Skin of body (tissue), 1 donor: ENCODE measurements at regions not wholly inside any gene's neighbourhood (a gene's known extent, or its start where the extent isn't known, plus 50 kb on each side); places are given as distances from the start of the nearest gene placed in this dataset.
A peak's percentile ranks its signal among the peaks of the same experiment; 100 is the strongest.

Source experiments
- DNase-seq: peaks from one replicate; lab custom pipeline; 2025; lab: John Stamatoyannopoulos, UW

DNA sequence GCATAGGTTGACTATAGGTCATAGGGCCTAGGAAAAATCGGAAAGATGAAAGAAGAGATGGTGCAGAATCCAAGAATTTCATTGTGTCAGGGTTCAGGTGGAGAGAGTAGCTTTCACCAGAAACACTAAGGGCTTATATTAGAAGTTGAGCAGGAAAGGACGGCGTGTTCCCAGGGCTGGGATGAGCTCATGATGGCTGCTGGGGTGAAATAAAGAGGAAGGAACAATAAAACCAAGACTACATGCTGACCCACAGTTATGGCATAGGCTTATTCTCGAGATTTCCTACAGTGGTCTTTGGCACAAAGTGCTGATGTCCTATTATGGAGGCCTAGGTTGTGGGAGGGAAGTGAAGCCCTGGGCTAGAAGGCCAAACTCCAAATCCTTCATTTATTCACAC, 195.8 kb downstream of the PTEN start:
- DNase-seq: no peak

DNA sequence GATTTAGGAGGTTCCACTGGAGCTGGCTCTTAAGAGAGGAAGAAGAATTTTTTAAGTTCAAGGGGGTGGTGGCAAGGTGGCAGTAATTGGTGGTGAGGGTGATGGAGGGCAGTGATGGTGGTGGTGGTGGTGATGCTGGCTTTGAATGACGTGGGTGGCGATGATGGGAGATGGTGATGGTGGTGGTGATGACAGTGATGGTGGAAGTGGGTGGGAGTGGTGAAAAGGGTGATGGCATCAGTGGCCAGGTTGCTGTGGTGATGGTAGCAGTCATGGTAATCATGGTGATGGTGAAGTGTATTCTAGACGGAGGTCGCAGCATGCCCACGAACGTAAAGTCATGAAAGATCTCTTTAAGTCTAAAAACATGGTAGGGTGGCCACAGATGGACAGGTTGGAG, 197.3 kb downstream of the PTEN start:
- no peak for DNase-seq

DNA sequence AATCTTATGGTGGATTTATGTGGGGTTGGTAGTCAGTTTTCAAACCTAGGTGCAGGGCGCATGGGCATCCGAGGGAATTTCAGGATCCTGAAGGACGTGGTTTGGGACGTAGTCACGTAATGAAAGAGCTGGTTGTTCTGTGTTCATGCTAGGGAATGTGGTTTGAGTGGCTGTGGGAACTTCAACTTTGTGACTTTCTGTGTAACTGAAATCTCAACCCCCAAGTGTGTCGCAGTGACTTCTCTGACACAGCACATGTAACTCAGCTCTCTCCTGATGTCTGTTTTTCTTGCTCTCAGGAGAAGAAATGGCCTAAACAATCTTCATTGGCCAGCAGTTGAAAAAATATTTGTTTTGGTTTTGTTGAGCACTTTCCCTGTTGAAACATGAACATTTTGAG, 199.0 kb downstream of the PTEN start:
- no peak for DNase-seq

DNA sequence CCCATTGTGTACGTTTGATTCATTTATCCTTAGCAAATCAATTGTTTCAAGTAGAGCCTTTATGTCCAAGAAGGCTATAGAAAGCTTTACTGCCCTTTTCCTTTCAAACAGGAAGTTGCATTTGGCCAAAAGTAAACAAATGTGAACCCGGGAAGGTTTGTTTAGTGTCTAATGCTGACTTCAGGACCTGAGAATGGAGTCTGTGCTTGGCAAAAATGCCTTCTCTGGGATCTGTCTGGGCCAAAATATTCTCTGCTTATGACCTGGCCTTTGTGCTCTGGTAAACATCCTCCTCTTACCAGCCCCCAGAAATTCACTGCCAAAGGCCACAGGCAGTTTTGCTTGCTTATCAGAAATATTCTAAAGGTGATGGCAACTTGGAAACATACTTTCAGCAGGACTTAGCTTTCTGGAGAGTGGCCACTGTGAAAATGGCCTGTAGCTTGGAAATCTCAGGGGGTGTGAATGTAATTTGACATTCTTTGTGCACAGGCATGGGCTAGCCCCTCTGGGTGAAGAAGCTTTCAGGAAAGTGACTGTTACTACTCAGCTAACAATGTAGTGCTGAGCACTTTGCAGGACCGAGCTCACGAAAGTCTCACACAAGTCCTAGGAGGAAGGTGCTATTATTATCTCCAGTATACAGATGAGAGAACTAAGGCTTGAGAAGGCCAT, 199.5 kb downstream of the PTEN start:
- no peak for DNase-seq

DNA sequence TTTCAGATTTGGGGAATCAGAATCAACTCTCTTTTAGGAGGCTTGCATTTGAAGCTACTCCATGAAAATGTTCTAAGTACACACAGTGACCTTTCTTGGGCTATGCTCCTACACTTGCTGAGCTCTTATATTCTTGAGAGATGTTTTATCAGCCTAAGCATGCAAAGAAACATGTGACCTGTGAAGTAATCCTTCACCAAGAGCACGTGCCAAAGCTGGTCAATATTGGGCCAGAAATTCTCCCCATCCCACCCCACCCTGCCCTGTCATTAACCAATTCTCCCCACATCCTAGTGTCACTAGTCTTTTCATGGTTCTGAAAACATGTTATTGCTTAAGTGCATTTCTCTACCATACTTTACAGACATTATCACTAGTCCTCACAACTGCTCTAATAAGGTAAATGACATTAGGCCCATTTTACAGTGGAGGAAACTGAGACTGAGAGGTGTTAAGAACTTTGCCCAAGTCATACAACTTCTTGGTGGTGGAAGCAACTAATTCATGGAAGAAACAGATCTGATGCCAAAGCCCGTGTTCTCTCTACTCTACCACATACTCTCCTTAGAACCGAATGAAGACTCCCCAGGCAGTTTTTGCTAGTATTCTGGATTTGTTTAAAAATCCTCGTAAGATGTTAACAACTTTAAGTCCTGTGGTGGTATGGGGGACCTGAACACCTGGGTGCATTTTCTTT, 200.6 kb downstream of the PTEN start:
- DNase-seq: no peak

DNA sequence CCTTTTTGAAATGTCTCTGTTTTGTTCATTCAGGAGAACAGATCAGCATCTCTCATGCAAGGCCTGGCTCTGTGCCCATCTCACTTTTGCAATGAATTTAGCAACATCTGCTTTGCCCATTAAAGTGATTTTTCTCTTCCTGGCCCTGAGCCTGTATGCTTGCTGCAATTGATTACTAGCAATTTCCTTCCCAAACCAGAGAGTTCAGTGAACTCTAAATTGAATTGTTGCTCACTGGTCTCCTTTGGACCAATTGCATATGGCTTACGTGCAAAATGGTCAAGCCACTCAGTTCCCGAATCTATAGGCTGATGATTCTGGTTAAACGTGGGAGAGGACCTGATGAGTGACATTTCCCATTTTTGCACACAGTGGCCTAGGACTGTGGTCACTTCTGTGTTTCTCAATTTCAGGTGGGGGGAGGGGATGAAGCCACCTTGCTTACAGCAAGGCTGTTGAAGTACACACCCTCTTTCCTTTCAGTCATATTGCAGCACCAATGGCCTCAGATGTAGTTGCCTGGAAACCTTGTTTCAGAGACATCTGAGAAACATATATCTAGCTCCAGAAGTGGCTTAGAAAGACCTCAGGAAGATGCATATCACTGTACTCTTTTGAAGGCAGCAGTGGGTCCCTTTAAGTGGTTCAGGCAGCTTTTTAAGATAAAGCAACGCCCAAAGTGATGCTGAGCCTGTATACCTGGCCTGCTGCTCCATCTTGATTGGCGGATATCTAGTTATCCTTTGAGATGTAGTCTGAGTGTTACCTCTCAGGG, 201.4 kb downstream of the PTEN start:
- DNase-seq: peak; percentile 73

DNA sequence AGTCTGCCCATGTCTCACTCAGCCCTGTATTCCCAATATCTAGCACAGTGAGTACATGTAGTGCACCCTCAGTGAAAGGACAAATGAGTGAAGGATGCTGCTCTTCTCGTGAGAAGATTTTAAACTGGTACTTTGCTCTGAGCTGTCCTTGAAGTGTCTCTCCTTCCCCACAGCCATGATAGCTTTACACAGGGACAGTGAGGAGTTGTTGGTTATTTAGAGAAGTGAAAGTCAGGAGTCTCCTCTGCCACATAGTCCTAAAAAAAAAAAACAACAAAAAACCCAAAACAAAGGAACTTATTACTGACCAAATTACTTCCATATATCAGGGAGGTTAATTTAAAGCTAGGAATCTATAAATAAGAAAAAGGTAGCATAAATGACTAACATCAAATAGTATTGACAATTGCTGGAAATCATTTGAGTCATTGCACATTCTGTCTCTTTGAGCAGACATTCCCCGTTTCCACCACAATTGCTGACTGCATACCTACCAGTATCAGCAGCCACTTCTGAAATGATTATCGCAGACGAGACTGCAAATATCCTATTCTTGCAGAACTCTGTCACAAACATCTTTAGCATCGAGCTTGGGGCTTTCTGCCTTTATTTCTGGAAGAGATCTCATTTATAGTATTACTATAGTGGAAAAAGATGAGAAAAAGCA, 202.1 kb downstream of the PTEN start:
- no peak for DNase-seq

DNA sequence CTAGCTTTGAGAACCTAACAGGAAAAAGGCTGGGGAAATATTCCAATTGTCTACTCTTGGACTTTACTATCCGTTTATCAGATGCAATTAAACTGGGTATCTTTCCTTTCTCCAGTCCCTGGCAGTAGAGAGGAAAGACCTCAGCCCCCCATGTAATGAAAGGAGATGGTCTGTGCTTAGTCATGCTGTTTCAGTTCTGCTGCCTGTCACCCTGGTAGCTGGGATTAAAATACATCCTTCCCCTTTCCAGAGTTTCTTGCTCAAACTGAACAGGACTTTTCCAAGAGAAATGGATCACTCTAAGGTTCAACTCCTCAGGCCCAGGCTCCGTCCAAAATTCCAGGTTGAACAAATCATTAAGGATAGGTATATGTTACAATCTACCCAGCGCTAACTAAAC, 202.9 kb downstream of the PTEN start:
- DNase-seq: no peak

DNA sequence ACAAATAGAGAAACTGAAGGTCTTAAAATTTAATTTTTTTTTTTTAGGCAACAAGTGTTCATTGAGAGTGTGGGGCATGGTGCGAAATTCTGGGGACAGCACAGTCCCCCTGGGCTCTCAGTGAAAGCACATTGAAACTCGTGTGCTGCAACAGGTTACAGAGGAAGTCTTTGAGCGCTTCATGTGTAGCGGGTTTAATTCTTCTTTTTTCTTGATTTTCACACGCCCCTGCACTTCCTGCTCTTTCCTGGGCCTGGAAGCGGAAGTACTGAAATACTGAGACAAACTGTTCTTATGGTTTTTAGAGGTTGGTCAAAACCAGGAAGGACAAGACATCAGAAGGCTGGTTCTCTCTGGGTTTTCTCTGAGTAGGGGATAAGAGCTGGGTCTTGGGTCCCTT, 203.5 kb downstream of the PTEN start:
- DNase-seq: no peak

DNA sequence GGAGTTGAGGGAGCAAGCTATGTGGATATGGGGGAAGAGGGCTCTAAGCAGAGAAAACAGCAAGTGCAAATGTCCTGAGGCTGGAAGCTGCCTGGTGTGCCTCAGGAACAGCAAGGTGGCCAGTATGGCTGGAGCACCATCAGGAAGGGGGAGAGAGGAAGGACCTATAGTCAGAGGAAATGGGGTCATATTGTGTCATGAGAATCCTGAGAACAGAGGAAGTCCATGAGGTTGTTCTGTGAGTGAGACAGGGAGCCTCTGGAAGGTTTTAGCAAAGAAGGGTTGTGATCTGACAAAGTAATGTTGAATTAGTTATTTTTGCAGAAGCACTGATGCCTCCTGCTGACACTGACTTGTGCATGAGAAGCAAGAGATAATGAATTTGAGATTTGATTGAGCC, 204.3 kb downstream of the PTEN start:
- no peak for DNase-seq

DNA sequence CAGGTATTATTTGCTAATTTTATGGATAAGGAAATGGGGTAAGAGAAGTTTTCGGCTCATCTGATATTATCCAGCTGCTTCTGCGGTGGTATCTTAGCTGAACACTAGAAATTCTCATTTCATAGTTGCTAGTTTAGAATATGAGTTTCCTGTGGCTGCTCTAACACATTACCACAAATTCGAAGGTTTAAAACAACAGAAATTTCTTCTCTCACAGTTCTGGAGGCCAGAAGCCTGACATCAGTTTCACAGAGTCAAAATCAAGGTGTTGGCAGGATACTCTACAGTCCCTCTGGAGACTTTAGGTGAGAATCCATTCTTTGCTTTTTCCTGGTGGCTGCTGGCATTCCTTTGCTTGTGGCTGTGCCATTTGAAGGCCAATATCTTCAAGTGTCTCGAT, 205.9 kb downstream of the PTEN start:
- no peak for DNase-seq

DNA sequence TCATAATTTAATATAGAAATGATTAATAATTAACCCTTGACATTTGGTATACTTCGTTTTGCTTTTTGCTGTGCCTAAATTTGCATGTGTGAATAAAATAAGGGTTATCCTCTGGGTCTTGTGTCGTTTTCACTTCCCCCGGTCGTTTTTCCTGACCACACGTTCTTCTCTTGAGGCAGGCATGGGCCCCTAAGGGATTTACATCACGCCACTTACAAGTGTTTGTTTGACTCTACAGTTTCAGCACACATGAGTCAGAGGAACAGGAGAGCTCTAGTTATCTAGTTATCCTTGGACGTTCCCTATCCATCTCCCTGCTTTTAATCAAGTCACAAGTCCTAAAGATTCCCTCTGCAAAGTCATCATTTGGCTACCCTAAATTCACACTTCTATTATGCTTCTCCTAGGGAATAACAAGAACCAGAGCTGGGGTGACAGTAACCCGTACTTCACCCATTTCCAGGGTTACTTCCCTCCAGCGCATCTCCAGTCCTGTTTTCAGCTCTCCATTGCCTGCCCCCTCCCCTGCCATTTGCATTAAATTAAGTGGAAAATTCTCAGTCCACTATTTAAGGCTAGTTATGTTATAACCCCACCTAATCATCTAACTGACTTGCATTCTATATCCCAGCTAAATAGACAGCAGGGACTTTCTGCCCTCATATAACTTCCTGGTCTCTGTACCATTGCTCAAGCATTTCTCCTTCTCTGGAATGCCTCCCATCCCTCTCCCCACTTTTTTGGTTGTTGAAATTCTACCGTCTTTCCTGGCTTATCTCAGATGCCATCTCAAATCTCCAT, 206.9 kb downstream of the PTEN start:
- DNase-seq: no peak

DNA sequence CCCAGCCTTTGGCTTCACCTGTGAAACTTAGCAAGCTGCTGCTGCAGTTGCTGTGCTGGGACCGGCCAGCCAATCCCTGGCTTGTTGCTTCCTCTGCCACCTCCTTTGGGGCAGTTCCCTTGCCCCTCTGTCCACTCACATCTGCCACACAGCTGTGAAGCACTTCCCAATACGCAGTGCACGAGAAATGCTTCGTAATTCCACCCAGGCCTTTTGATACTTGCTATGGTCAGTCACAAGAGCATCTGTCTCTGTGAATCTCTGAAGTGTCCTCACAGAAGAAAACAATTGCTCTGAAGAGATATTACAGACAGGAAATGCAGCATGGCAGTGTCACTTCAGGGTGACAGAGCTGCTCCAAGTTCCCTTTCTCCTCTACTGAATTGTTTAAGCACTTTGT, 208.5 kb downstream of the PTEN start:
- no peak for DNase-seq

DNA sequence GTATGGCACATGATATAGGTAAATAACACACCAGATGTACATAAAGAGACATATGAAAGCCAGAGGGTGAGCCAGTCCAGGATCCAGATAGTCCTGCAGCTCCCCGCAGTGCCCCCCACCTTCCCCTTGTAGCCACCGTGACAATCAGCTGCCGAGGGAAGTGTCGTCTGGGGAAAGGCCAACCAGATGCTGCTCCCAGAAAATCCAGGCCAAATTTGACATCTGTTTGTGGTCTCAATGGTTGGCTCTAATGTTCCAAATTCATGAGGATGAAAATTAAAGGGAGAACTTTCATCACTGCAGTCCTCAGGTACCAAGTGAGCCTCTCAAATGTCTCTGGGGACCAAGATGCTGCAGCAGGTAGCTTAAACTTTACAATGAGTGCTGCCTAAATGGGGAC, 210.3 kb downstream of the PTEN start:
- DNase-seq: peak; percentile 24

DNA sequence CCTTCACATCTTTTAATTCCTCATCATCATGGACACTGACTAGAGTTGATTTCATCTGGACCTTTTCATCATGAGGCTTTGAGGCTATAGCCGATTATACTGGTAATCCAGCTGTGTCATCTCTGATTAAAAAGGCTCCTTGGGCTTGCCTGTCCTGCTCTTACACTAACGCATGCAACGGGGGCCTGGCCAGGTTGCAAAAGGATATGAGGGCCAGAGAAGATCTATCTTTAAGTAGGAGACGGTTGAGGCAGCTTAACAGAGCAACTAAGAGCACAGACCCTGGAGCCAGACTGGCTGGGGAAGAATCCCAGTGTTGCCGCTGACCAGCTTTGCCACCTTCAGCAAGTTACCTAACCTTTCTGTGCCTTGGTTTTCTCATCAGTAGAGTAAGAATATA, 211.5 kb downstream of the PTEN start:
- no peak for DNase-seq

DNA sequence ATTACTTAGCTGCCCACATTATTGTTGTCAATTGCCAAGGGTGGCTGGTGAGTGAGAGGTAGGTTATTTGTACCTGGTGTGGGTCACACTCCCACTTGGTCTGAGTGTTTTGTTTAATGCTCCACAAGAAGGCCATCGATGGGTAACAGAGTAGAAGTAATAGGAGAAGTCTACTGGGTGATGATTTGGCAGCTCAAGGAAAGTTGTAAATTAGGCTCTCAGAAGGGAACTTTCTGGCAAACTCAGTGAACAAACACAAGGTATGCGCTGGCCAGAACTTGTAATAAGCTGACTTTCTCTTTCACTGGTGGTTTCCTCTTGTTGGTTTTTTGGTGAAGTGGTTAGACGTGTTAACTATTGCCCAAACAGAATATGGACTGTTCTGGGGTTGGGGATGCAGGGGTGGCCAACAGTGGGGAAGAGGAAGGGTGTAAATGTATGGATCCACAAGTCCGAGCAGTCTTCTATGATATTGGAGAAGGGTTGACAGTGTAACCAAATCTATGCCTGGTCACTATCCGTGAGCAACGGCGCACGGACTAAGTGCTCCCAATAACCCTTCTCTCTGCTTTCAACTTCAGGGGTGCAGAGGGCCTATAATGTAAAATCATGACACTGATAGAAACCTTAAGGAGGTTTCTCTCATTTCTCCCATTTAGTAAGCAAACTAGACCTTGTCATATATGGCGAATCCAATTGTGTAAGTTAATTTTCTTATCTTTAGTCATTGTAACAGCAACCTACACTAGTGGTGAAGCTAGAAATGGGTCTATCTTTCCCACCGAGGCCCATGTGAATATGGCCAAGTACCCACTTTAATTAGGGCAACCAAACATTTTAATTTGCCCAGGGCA, 212.8 kb downstream of the PTEN start:
- DNase-seq: no peak

DNA sequence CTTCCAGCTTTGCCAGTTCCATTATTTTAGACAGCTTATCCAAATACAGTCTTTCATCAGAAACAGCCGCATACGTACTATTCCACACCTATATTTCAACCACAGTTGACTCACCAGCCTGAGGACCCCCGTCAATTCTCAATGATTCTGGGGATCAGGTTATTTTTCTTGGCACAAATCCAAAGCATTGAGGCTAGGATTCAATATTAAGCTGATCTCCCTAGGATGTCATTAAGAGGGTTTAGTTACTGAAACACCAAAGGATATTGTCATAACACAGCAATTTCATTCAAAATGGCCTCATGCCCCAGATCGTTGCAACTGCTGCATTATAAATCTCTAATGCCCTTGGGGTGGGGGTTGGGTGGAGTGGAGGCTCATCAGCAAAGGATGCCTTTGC, 214.6 kb downstream of the PTEN start:
- DNase-seq: no peak

DNA sequence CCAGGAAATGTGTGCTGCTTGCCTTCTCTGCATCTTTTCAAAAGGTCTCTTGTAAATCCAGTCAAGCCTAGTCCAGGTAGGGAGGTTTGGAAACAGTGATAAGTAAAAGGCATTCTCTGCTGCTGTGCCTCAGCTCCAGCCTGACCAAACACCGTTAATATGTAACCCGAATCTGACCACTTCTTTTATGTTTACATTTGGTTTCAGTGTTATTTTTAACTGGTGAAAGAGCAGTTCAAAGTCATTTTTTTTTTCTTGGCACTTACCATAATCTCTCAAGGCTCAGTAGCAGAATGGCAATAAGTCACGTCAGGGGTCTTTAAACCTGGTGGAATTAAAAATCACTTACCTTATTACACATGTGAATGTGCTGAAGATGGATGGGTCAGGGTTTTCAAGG, 216.8 kb downstream of the PTEN start:
- no peak for DNase-seq

DNA sequence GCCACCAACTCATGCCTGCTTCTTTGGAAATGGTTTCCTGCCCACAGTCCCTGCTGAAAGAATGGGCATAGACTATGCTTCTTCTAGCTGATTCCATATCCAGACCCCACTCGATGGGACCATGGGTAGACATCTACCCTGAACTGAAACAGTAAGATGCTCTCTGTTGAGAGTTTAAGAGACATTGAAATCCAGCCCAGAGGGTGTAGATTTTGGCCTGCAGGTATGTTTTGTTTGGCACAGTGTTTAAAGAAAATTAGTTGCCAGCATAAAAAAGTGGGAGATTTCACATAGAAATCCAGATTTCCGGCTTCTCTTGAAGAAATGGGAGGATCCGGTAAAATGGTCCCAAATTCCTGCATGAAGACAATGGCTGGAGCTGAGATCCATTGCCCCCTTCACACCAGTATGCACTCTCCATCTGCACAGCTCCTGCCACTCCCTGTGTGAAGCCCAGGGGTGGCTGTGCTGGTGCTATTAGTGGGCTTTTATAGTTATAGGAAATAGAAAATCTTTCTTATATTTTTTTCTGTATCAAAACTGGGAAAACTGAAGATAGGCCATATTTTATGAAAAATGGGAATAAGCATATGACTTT, 218.1 kb downstream of the PTEN start:
- no peak for DNase-seq

DNA sequence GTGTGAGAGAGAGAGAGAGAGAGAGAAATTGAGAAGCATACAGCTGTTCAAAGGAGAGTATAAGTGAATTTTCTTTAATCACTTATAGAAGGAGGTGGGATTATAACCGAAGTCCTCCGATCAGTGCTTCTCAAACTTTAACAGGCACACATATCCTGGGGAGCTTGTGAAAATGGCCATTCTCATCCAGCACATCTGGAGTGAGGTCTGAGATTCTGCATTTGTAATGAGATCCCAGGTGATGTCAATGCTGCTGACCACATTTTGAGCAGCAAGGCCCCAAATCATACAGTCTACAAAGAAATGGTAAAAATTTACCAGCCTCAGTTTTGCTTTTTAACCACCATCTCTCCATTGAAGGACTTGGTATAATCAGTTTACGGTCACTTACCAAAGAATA, 219.0 kb downstream of the PTEN start:
- DNase-seq: no peak
